T follicular helper cell (primary cell): ENCODE measurements at regions not wholly inside any gene's neighbourhood (a gene's known extent, or its start where the extent isn't known, plus 50 kb on each side); places are given as distances from the start of the nearest gene placed in this dataset.

Source experiments
- DNase-seq: peaks from one replicate; pipeline ENCODE4 v3.0.0-alpha.2; 2020; ENCODE audit warnings: low read depth

DNA sequence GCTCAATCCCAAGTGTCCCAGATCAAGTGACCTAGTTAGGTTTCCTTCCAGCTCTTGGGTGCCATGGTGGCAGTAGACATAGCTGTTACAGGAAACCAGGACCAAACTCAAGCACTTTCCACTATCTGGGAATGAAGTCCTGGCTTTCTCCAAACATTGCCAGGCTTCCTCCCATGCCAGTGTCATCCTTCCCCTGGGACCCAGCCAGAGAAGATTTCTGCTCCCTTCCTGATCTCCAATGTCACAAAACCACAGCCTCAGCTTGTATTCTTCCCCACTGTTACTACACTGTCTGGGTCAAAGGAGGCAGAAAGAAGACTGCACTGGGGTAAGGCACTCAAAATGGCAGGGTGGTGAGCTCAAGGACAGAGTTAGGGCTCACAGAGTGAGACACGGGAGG is 347.1 kb downstream of the TNS1 start:
- DNase-seq, result no peak

DNA sequence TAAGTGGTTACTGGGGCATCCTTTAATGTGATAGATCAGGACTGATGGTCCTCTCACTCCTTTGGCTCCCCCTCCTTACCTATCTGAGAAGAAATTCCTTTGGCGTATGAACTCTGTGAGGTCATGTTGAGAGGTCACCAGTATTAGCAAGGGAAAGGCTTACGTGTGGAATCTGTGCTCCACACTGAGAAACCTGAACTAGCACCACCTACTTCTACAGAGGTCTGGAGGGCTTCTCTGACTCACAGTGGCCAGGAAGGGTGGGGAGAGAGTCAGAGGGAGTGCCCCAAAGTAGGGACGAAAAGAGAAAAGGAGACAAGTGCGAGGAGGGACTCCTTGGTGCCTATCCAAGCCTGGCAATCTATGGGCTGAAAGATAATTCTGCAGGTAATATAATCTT is 348.6 kb downstream of the TNS1 start:
- DNase-seq, result no peak

DNA sequence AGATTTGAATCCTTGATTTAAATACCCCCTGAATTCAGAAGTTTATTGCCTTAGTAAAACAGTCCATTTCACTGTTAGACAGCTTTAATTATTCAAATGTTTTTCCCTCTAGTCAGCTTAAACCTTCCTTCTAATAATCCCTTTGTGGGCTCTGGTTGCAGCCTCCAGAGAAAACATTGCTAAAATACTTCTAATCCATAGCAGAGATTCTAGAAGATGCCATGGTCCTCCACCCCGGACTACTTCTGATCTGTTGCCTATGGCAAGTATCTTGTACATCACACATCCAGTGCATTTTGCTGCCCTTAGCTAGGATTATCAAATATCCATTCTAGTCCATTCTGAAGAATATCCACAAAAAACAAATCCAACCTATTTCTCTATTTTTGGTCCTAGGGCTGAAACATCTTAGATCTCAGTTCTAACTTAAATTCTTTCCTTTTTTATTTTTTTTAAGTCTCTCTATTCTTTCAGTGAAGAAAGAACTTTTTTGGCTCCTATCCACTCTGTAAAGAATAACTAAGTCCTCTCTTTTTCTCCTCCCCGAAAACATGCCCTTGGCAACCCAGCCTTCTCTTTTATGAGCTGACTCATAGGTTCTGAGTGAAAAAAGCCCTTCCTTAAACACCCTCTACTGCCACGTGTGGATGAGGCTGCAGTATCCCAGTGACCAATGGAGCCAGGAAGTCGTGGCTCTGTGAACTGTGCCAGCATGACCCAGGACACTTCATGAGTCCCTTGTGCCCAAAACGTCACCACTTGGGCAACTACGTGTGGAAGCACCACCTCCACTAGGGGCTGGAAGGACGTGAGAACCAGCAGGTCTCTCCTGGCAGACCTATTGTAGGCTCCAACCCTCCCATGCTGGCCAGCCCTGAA is 349.8 kb downstream of the TNS1 start:
- DNase-seq, result no peak

DNA sequence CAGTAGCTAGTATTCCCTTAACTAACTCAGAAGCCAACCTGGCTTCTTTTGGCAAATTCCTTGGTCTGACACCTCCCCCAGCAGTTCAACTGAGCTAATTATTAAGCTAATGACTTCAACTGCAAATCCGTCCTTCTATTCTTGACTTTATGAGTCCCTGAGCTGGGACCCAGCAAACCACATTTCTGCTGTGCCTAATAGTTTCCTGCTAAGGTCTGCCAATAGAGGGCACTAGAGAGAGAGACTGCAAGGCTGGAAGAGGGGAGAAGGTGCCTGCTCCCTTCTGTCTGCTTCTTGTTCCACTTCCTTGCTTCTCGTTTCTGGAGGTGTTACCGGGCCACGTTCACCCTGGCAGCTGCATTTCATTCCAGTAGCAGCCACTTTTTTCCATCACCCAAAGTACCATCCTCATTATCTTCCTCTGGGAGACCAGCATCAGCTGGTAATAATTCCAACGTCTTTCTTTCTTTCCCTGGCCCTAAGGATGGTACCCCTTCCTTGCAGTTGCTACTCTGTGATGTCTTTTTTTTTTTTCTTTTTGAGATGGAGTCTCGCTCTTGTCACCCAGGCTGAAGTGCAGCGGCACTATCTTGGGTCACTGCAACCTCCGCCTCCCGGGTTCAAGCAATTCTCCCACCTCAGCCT is 352.0 kb downstream of the TNS1 start:
- DNase-seq, result no peak

DNA sequence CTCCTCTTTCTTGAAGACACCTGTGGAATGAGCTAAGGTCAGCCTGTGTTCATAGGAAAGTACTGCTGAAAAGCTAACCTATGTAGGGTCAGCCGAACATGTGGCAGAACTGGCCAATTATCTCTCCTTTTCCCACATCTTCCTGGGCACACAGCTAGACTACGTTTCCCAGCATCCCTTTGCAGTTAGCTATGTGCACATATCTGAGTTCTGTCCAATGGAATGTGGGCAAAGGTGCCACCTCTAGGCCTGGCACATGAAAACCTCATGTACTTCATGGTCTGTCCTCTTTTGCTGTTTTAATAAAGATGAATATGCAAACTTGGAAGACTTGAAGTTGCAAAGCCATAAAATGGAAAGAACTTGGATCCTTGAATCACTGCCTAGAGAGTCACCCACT is 352.6 kb downstream of the TNS1 start:
- DNase-seq, result no peak

DNA sequence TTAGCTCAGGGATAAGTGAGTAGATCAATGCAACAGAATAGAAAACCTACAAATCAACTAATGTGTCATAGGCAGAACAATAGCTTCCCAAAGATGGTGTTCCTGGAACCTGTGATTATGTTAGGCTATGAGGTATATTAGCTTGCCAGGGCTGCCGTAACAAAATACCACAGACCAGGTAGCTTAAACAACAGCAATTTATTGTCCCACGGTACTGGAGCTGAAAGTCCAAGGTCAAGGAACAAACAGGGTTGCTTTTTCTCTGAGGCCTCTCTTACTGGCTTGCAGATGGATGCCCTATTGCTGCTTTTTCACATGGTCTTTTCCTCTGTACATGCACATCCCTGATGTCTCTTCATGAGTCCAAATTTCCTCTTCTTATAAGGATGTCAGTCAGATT is 354.9 kb downstream of the TNS1 start:
- no peak for DNase-seq

DNA sequence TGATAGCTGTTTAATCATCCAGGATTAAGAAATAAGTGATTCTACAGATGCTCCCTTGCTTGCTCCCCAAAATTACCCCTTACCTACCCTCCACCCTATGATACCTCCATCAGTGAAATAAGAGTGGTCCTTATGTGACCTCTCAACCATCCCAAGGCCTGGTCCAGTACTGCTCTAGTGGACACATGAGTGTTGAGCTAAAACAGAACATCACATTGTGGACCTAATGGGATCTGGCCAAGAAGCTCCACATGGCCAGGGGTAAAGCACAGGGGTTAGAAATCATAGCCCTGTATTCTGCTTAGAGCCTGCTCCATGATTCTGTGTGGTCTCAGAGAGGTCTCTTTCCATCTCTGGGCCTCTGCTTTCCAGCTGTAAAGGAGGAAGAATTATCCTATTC is 355.6 kb downstream of the TNS1 start:
- DNase-seq, result no peak

DNA sequence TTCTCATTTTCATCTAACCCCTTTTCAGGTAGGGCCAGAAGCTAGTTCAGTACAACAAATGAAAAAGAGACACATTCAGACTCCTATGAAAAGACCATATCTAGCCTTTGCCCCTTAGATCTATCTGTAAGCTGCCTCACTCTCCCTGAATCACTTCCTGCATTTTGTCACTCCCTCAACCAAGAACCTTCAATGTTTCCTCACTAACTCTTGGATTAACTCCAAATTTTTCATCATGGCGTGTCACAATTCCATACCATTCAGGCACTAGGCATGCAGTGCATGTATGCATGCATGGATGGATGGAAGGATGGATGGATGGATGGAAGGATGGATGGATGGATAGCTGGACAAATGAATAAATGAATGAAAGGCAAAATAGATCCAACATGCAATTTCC is 356.9 kb downstream of the TNS1 start:
- no peak for DNase-seq

DNA sequence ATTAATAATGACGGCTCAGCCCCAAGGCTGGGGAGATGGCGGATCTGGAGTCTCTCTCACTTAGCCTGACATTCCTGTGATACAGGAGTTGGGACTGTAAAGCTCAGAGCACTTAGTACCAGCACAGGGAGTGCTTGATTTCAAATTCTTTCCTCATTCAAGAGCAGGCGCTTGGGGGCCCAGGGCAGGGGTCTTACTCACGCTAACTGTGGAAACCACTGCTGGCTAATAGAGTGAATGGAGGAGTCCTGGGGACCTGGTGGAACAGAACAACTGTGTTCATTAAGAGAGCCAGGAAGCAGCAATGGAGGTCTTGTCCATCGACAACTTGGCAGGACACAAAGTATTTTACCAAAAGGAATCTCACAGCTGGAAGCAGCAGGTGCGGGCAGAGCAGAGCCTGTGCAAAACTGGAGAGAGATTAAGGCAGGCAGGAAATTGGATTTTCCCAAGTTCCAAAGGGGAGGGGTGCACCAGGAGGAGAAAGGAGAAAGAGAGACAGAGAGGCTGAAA is 358.9 kb downstream of the TNS1 start:
- no peak for DNase-seq

DNA sequence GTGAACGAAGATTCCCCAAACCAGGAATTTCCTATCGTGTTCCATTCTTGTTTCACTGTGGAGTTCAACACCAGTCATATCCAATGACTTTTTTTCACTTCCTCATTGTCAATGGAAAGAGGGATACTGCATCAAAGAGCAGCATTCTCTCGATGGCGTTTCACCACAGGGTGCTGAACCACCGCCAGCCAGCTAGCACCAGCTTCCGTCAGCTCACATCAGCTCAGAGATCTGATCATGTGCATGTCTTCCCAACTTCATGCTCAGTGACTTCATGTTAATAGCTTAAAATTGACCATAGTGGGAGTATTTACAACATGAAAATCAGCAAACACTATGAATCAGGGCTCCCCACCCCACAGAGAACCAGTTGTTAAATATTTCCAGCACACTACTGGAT is 359.9 kb downstream of the TNS1 start:
- DNase-seq, result no peak

DNA sequence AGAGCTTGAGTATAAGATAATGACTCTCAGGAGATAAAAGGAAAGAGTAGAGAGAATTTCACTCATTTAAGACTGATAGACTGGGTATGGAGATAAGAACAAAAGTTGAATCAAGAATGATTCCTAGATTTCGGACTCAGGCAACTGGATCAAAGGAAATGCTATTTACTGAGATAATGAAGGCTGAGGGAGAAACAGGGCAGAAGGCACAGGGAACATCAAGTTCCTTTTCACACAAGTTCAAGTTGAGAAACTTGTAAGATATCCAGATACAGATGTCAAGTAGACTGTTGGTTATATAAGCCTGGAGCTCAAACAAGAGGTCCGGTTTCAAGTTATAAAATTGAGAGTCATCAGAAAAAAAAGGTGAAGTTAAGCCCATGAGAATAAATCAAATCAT is 360.8 kb downstream of the TNS1 start:
- DNase-seq, result no peak

DNA sequence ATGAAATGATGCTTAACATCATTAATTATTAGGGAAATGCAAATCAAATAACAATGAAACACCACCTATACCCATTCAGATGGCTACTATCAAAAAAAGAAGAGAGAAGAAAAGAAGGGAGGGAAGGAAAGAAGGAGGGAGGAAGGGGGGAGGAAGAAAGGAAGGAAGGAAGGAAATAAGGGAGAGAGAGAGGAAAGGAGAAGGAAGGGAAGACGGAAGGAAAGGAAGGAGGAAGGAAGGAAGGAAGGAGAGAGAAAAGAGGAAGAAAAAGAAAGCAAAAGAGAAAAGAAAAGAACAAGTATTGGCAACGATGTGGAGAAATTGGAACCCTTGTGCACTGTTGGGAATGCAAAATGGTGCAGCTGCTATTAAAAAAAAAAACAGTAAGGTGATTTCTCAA is 363.3 kb downstream of the TNS1 start:
- no peak for DNase-seq

DNA sequence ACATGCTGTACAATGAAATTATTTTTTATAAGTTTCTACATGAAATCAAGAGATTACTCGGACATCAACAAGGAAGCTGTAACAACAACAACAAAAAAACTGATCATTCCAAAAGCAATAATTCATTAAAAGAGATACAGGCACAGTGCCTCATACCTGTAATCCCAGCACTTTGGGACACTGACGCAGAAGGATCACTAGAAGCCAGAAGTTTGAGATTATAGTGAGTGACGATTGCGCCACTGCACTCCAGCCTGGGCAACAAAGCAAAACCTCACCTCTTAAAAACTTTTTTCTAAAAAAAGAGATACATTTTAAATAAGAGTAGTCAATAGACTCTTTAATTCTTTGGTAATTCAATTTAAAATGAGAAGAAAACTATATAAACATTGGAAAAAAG is 364.3 kb downstream of the TNS1 start:
- no peak for DNase-seq

DNA sequence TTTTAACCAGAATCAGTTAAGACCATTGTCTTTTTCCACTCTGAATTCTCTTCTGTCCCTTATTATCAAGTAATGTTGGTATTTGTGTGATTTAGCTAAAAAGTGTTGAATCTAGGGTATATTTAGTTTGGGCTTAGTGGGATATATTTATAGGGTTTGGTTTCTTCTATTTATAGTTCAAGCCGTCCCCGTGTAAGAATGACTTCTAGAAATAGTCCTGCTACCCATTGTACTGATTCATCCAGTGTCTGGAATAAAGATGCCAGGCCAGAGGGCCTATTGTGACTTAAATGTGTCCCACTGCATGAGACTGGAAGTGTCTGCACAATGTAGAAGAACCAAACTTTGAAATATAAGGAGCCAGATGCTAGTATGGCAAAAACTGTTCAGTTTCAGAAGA is 364.8 kb downstream of the TNS1 start:
- no peak for DNase-seq

DNA sequence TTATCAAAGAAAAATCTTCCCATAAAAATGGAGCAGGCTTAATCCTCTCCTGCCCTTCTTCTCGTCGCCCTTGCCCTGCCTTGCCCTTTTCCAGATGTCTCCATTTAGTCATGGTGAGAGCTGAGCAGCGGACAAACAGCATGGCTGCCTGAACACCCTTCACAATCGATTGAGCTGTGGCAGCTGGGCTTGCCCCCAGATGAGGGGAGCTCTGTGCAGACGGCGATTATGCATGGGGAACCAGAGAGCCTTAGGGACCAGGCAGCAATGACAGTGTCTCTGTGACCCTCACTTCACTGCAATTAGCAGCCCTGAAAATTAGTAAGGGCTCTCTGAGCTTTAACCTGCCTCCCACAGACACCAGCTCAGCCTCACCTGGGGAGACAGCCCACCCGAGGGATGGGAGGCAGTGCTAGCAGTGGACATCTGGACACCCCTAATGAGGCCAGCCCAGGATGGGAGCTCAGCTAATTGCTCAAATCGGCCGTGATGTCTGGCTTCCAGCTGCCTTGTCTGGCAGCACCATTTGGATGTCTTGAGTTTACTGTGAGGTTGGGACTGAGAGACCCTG is 365.7 kb downstream of the TNS1 start:
- DNase-seq, result no peak

DNA sequence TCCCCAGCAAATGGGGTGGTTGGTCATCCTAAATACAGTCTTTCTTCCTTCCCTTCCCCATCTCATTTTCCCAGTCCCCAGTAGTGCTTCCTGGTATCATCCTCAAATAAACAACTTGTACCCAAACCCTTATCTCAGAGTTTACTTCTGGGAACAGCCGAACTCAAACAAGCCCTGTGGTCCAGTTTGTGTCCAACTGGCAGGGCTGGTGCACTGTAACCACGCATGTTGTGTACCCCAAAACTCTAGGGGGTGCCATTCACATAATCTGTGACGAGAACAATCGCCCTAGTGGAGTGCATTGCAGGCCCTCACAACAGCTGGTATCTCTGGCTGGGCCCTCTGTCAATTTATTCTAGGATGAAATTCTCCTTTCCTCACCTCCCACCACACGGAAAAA is 366.2 kb downstream of the TNS1 start:
- no peak for DNase-seq

DNA sequence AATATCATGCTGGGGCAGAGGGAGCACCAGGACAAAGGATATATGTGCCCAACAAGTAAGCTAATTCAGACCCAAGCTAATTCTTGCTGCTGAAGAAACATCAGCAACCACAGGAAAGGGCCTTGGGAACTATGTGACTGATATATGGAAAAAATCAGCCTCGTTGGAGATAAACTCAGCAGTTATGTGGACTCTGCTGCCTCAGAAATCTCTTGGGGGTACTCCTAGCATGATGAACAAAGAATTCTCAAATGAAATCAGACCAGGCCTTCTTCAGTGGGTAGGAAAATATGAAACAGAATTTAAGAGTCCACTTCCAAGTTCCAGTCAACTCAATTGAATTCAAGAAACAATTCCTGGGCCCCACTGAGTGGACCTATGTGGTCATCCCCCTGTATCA is 367.9 kb downstream of the TNS1 start:
- DNase-seq, result no peak

DNA sequence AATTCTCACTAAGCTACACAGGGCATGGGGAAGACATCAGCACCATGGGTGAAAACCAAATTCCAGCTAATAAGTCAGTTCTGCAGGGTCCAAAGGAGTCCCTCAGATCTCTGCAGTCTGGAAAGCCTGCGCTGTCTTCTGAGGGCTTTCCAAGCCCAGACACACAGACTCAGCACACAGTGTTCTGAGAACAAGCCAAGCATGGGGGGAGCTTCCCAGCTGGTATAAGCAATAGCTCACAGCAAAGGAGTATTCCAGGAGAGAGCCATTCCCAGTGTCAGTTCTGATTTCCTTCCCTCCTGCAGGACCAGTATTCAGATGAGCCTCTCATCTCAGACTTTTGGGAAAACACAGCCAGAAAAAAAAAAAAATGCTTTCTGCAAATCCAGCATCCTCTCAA is 370.8 kb downstream of the TNS1 start:
- no peak for DNase-seq

DNA sequence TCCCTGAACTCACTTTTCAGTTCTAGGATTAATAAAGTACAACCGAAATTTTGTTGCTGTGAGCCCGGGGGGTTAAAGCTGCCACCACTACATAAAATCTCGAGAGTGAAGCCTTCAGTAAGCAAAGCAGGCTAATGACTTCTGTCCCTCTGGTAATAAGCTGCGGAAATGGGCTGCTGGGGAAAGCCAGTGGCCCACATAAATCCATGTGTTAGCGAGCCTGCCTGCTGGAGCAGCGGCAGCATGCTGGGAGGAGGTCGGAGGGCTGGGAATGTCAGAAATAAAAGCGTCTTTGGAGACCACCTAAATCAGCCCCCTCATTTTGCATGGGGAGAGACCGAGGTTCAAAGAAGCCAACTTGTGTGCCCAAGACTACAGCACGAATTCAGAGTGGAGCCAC is 371.7 kb downstream of the TNS1 start:
- DNase-seq, result no peak

DNA sequence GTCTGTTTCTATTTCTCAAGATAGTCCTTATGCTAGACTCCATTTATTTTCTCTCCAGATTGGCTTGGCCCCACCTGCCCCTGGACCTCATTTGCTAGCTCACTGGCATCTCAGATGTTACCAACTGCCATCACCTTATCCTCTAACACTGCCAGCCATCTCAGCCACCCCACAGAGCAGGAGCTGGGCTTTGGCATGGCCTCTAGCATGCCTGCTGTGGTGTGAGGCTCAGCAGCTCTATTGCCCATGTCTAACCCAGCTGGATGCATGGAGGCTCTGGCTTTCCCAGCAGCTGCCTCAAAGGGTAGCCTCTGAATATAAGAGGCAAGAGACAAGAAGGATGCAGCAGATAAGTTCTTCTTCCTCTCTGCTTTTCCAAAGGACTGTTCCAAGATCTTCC is 373.4 kb downstream of the TNS1 start:
- DNase-seq, result no peak

DNA sequence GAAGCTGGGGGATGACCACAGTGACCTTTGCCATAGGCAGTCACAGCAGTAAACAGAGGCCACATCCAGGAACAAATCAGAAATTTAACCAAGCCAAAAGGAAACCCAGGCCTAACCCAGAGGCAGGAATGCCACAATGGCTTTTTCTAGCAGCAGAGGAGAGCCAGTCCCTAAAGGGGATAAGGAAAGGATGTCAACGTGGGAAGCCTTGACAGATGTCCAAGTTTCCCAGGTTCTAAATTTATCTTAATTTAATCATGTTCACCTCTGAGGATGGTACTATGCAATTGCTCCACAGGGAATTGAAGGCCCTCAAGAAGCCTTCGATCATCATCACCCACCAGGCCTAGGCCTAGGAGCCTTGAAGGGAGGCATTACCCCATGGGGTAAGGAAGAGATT is 374.7 kb downstream of the TNS1 start:
- DNase-seq, result no peak

DNA sequence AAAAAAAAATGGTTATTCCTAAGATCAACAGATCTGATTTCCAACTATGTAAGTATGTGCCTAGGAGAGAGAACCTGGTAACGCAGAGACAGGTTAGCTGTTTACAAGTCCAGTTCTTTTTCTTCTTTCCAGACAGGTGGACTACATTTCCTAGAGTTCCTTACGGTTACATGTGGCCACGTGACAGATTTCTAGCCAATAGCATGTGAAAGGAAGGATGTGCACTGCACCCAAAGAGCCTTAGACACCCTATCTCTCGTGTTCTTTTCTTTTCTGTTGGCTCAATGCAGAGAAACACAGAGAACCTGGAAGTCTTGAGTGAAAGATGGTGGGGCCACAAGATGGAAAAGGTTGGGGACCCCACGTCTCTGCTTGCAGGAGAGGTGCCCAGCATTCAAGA is 375.9 kb downstream of the TNS1 start:
- no peak for DNase-seq

DNA sequence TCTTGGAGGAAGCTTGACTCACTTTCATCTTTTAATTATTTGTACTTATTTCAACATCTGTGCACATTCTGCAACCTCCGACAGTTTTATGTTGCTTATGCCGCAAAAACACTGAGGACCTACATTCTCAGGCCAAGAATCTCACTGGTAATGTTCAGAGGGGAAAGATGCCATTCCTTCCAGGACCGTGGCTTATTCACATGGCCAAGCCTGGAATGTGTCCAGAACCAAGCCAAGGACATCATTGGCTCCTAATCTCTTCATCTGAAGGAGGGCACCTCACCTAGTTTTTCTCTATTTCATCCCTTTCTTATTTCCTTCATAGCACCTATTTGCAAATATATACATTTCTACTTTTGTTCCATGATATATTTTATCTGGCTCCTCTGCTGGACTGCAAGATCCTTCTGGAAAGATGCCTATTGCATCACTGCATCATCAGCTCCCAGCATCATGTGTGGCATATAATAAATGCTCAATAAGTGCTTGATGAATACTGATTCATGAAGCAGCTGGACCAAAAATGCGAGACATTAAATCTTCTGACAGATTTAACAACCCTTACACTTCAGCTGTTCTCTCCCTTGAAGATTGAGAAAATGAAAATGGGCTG is 377.1 kb downstream of the TNS1 start:
- no peak for DNase-seq
